ENCODE measurements at regions not wholly inside any gene's neighbourhood (a gene's known extent, or its start where the extent isn't known, plus 50 kb on each side); places are given as distances from the start of the nearest gene placed in this dataset.

GRCh38 chr16:86668136-86668910, 90.0 kb downstream of the FOXL1 start:
- H3K27me3 ChIP-seq = peaks cover 11% of the 10 kb centered on the region
- H3K4me3 ChIP-seq = no peak overlapping the region
- no peak overlapping the region for H3K27ac ChIP-seq
- TF ChIP-seq CTCF (IDR thresholded peaks at IDR 0.05) = no peak
- intact Hi-C loops (cut with DNase I) = no loop called here
- DNase-seq (no peak), ATAC-seq (no peak)
- H3K36me3 ChIP-seq = no peaks in the 10 kb centered on the region
- H3K4me1 ChIP-seq = peaks cover 4% of the 10 kb centered on the region
- H3K9me3 ChIP-seq = no peaks in the 10 kb centered on the region

GRCh38 chr16:86669285-86669805, 91.0 kb downstream of the FOXL1 start:
- H3K27ac ChIP-seq = no peak overlapping the region
- TF ChIP-seq CTCF (IDR thresholded peaks at IDR 0.05) = no peak
- H3K36me3 ChIP-seq = no peaks in the 10 kb centered on the region
- H3K27me3 ChIP-seq = peaks cover 13% of the 10 kb centered on the region
- DNase-seq (no peak), ATAC-seq (no peak)
- intact Hi-C loops (cut with DNase I) = no loop called here
- no peak overlapping the region for H3K4me3 ChIP-seq
- no peaks in the 10 kb centered on the region for H3K9me3 ChIP-seq
- H3K4me1 ChIP-seq = peaks cover 4% of the 10 kb centered on the region

- Histone ChIP-seq H3K36me3 (no peaks in the 10 kb centered on the region), H3K9me3 (no peaks in the 10 kb centered on the region), H3K4me3 (no peak overlapping the region), H3K4me1 (peaks cover 4% of the 10 kb centered on the region), H3K27me3 (peaks cover 20% of the 10 kb centered on the region), H3K27ac (peak overlapping the region; percentile 8)
- DNase-seq (peak; percentile 69), ATAC-seq (peak; percentile 42)
- no peak for TF ChIP-seq CTCF (IDR thresholded peaks at IDR 0.05)
- intact Hi-C loops (cut with DNase I) = no loop called here
Measured at GRCh38 chr16:86669937-86670749, 91.8 kb downstream of the FOXL1 start.

- intact Hi-C loops (cut with DNase I) = no loop called here
- no peak for ATAC-seq
- Histone ChIP-seq H3K27ac (peak overlapping the region; percentile 8), H3K27me3 (peaks cover 20% of the 10 kb centered on the region), H3K9me3 (no peaks in the 10 kb centered on the region), H3K4me3 (no peak overlapping the region), H3K36me3 (no peaks in the 10 kb centered on the region), H3K4me1 (peaks cover 4% of the 10 kb centered on the region)
- DNase-seq = no peak
- TF ChIP-seq CTCF (IDR thresholded peaks at IDR 0.05) = no peak
Measured at GRCh38 chr16:86670750-86671234, 92.4 kb downstream of the FOXL1 start.

GRCh38 chr16:86671486-86672178, 93.3 kb downstream of the FOXL1 start:
- no peak for ATAC-seq

More at GRCh38 chr16:86671486-86672178, 93.3 kb downstream of the FOXL1 start:
- intact Hi-C loops (cut with DNase I) = no loop called here
- Histone ChIP-seq H3K4me1 (peaks cover 4% of the 10 kb centered on the region), H3K27me3 (peaks cover 20% of the 10 kb centered on the region), H3K4me3 (no peak overlapping the region), H3K36me3 (no peaks in the 10 kb centered on the region), H3K27ac (no peak overlapping the region), H3K9me3 (no peaks in the 10 kb centered on the region)
- TF ChIP-seq CTCF (IDR thresholded peaks at IDR 0.05) = no peak
- DNase-seq = no peak

Data from upper lobe of right lung (tissue), 1 donor.